ENCODE measurements at regions not wholly inside any gene's neighbourhood (a gene's known extent, or its start where the extent isn't known, plus 50 kb on each side); places are given as distances from the start of the nearest gene placed in this dataset.
"Not testable (repeated sequence)": the region's sequence is repeated elsewhere in the genome, so short reads cannot be mapped to it uniquely, and the experiment has no call there.

- FAIRE-seq (no peak), DNase-seq (ENCODE audit: low read depth, low spot score) (no peak), ATAC-seq (no peak)
- RAD21 ChIA-PET (ENCODE audit: unreplicated experiment), result interaction anchor here (0.7 kb wide), 1 partner anchor 30 kb away, joined by 3 read pairs; no protein-coding TSS in a partner anchor
- no peak for TF ChIP-seq E2F4 (IDR thresholded peaks at IDR 0.05; ENCODE audit: low read depth, low read length)
- TF ChIP-seq RAD21 (IDR thresholded peaks at IDR 0.05; ENCODE audit: insufficient read depth, low read depth, low read length), result no peak
- TF ChIP-seq BCL3 (IDR thresholded peaks at IDR 0.05; ENCODE audit: borderline replicate concordance, insufficient read depth, low read depth, low read length, poor library complexity, severe bottlenecking), result no peak
- no peak for TF ChIP-seq IRF3 (IDR thresholded peaks at IDR 0.05)
- no peak for TF ChIP-seq HDGF (IDR thresholded peaks at IDR 0.05)
- Histone ChIP-seq H4K20me1 (ENCODE audit: control insufficient read depth, insufficient read depth) (no peaks in the 10 kb centered on the region), H3K4me3 (no peak overlapping the region), H3K9ac (ENCODE audit: control insufficient read depth, insufficient read depth, low read length) (no peak overlapping the region), H3K79me2 (ENCODE audit: control insufficient read depth, insufficient read depth, low read length) (no peaks in the 10 kb centered on the region), H3K27me3 (replicated peaks in 1 of 2; ENCODE audit: control insufficient read depth in 2 of 2, insufficient read depth in 2 of 2, low read length in 1 of 2) (no peaks in the 10 kb centered on the region; a peak in 1 of 4 replicates), H3K27ac (ENCODE audit: control insufficient read depth, insufficient read depth) (no peak overlapping the region), H2AFZ (ENCODE audit: control insufficient read depth, low read depth, low read length) (no peak overlapping the region), H3K4me2 (ENCODE audit: control insufficient read depth, insufficient read depth) (no peak overlapping the region), H3K36me3 (ENCODE audit: control insufficient read depth in 2 of 2, insufficient read depth in 2 of 2, low read length in 1 of 2) (no peaks in the 10 kb centered on the region), H3K9me3 (replicated peaks; ENCODE audit: control insufficient read depth, insufficient read depth, low read length) (no peaks in the 10 kb centered on the region), H3K4me1 (ENCODE audit: control insufficient read depth, insufficient read depth, low read length) (no peaks in the 10 kb centered on the region)
- CTCF ChIA-PET, result no interaction called here
- POLR2A ChIA-PET, result no interaction called here
- 25% methylated on average over 6 of the region's 6 CpGs for WGBS (ENCODE audit: insufficient coverage, insufficient replicate concordance, low lambda C conversion rate, missing lambda C conversion rate)
- in situ Hi-C loops (cut with MboI) (no loop called here), intact Hi-C loops (cut with micrococcal nuclease; ENCODE audit: unreplicated experiment) (no loop called here)
- SMC1A ChIA-PET (ENCODE audit: uncharacterized antibody, unreplicated experiment), result no interaction called here
- no TSS peak for BruUV-seq (replicated peaks)
Measured at GRCh38 chr13:63446329-63446728, 2030.7 kb upstream of the PCDH20 start.

- 33% methylated on average over 3 of the region's 3 CpGs for WGBS (ENCODE audit: insufficient coverage, insufficient replicate concordance, low lambda C conversion rate, missing lambda C conversion rate)
- H3K79me2 ChIP-seq (ENCODE audit: control insufficient read depth, insufficient read depth, low read length); SMC1A ChIA-PET (ENCODE audit: uncharacterized antibody, unreplicated experiment); H3K4me1 ChIP-seq (ENCODE audit: control insufficient read depth, insufficient read depth, low read length); H3K4me3 ChIP-seq; H3K27me3 ChIP-seq (replicated peaks in 1 of 2; ENCODE audit: control insufficient read depth in 2 of 2, insufficient read depth in 2 of 2, low read length in 1 of 2); BruUV-seq (replicated peaks); ATAC-seq; H3K9me3 ChIP-seq (replicated peaks; ENCODE audit: control insufficient read depth, insufficient read depth, low read length); H2AFZ ChIP-seq (ENCODE audit: control insufficient read depth, low read depth, low read length); POLR2A ChIA-PET; intact Hi-C loops (cut with micrococcal nuclease; ENCODE audit: unreplicated experiment); in situ Hi-C loops (cut with MboI); DNase-seq (ENCODE audit: low read depth, low spot score); H3K4me2 ChIP-seq (ENCODE audit: control insufficient read depth, insufficient read depth); RAD21 ChIA-PET (ENCODE audit: unreplicated experiment); H3K27ac ChIP-seq (ENCODE audit: control insufficient read depth, insufficient read depth); H3K9ac ChIP-seq (ENCODE audit: control insufficient read depth, insufficient read depth, low read length); H4K20me1 ChIP-seq (ENCODE audit: control insufficient read depth, insufficient read depth); H3K36me3 ChIP-seq (ENCODE audit: control insufficient read depth in 2 of 2, insufficient read depth in 2 of 2, low read length in 1 of 2); FAIRE-seq: not testable (repeated sequence)
- CTCF ChIA-PET, result interaction anchor here (0.8 kb wide), 1 partner anchor 9 kb away, joined by 3 read pairs; no protein-coding TSS in a partner anchor
Measured at GRCh38 chr13:63444225-63444624, 2028.6 kb upstream of the PCDH20 start.
